GM12878 (cell line): ENCODE measurements at regions not wholly inside any gene's neighbourhood (a gene's known extent, or its start where the extent isn't known, plus 50 kb on each side); places are given as distances from the start of the nearest gene placed in this dataset.

Source experiments
- ATAC-seq: fragments of 200-7000 bp; cut with Tn5 transposase; 3 replicates; pipeline ENCODE4 v1.9.1; 2020; ENCODE audit warnings: mild to moderate bottlenecking, moderate library complexity
- BruUV-seq: library from RNA; stranded (reverse); fragments of 400-500 nt; replicated peaks from 2 replicates; lab custom pipeline; 2021; lab: Mats Ljungman, UMichigan
- CTCF ChIA-PET: fragments of 300-600 bp; sonication (Branson Sonifier 250); formaldehyde crosslinking; extraction: SDS; loops from one replicate; lab custom pipeline; 2021; ENCODE audit warnings: inconsistent platforms; lab: Yijun Ruan, JAX
- POLR2A ChIA-PET: fragments of 350-600 bp; formaldehyde crosslinking; extraction: SDS; loops from one replicate; lab custom pipeline; 2021; ENCODE audit warnings: inconsistent platforms; lab: Charles Lee
- RAD21 ChIA-PET: fragments of 300-600 bp; sonication (Branson Sonifier 250); formaldehyde crosslinking; loops from one replicate; lab custom pipeline; 2023; ENCODE audit warnings: antibody characterized with exemption; ENCODE audit not compliant: unreplicated experiment; lab: Charles Lee
- SMC1A ChIA-PET: fragments of 300-600 bp; sonication (Branson Sonifier 250); formaldehyde crosslinking; loops from one replicate; lab custom pipeline; 2023; ENCODE audit not compliant: unreplicated experiment, uncharacterized antibody; lab: Charles Lee
- DNase-seq: peaks from one replicate; pipeline ENCODE4 v3.0.0-alpha.2; 2011; ENCODE audit warnings: low read depth, low spot score
- FAIRE-seq: peaks from 3 replicates; lab custom pipeline; 2011; peaks lifted over from hg19 to GRCh38; lab: Jason Lieb, UNC
- H2AFZ ChIP-seq: 2 replicates; pipeline ENCODE4 v1.6.0; 2011; ENCODE audit warnings: low read depth, low read length, control low read depth; ENCODE audit not compliant: control insufficient read depth
- H3K27ac ChIP-seq: 2 replicates; pipeline ENCODE4 v1.5.1; 2011; ENCODE audit warnings: control low read depth; ENCODE audit not compliant: control insufficient read depth, insufficient read depth
- H3K27me3 ChIP-seq, 2 experiments: replicated peaks in 1 of 2; 2 replicates each; pipeline versions ENCODE4 v1.6.0 to v1.6.1; 2011; ENCODE audit warnings: low read length in 1 of 2; ENCODE audit not compliant: control insufficient read depth in 2 of 2, insufficient read depth in 2 of 2
- H3K36me3 ChIP-seq, 2 experiments: 2 replicates each; pipeline ENCODE4 v1.5.1; 2011; ENCODE audit warnings: low read length in 1 of 2; ENCODE audit not compliant: control insufficient read depth in 2 of 2, insufficient read depth in 2 of 2
- H3K4me1 ChIP-seq: 2 replicates; pipeline ENCODE4 v1.6.1; 2011; ENCODE audit warnings: mild to moderate bottlenecking, low read length, moderate library complexity, mixed read lengths; ENCODE audit not compliant: control insufficient read depth, insufficient read depth
- H3K4me2 ChIP-seq: 2 replicates; pipeline ENCODE4 v1.6.0; 2011; ENCODE audit warnings: control low read depth; ENCODE audit not compliant: control insufficient read depth, insufficient read depth
- H3K4me3 ChIP-seq: fragments of 200-600 bp; sonication (generic); 2 replicates; pipeline ENCODE4 v1.5.1; 2016
- H3K79me2 ChIP-seq: 2 replicates; pipeline ENCODE4 v1.6.0; 2011; ENCODE audit warnings: low read length; ENCODE audit not compliant: control insufficient read depth, insufficient read depth
- H3K9ac ChIP-seq: 2 replicates; pipeline ENCODE4 v1.8.0; 2011; ENCODE audit warnings: low read length, control low read depth, mixed read lengths; ENCODE audit not compliant: control insufficient read depth, insufficient read depth
- H3K9me3 ChIP-seq: replicated peaks from 3 replicates; pipeline ENCODE4 v1.5.1; 2011; ENCODE audit warnings: mild to moderate bottlenecking, low read length; ENCODE audit not compliant: control insufficient read depth, insufficient read depth
- H4K20me1 ChIP-seq: 2 replicates; pipeline ENCODE4 v1.6.0; 2011; ENCODE audit not compliant: control insufficient read depth, insufficient read depth
- CREM ChIP-seq: IDR thresholded peaks from 2 replicates; pipeline ENCODE4 v1.6.1; 2014; ENCODE audit warnings: antibody characterized with exemption, low read depth
- EP300 ChIP-seq, 2 experiments: fragments of 150-350 bp in 1 of 2; IDR thresholded peaks; 2 replicates each; pipeline ENCODE4 v1.6.1; 2011 to 2012; ENCODE audit warnings: low read depth in 2 of 2, low read length in 2 of 2, borderline replicate concordance in 1 of 2, improper control_type of control experiment in 1 of 2, inconsistent platforms in 1 of 2; ENCODE audit not compliant: control insufficient read depth in 1 of 2
- ESRRA ChIP-seq: IDR thresholded peaks from 2 replicates; pipeline ENCODE4 v1.6.1; 2012; ENCODE audit warnings: mild to moderate bottlenecking, low read length, improper control_type of control experiment
- EZH2 ChIP-seq: IDR thresholded peaks from 2 replicates; pipeline ENCODE4 v1.6.1; 2012; ENCODE audit warnings: low read depth, mild to moderate bottlenecking, control low read depth, inconsistent platforms, low read length, borderline replicate concordance; ENCODE audit not compliant: control insufficient read depth
- HCFC1 ChIP-seq: fragments of 150-350 bp; IDR thresholded peaks from 2 replicates; pipeline ENCODE4 v1.6.1; 2014; ENCODE audit warnings: low read length
- HDGF ChIP-seq: fragments of 450-650 bp; IDR thresholded peaks from 2 replicates; pipeline ENCODE4 v1.6.1; 2016; ENCODE audit warnings: antibody characterized with exemption
- JUND ChIP-seq: IDR thresholded peaks from 2 replicates; pipeline ENCODE4 v1.6.1; 2012; ENCODE audit warnings: low read depth, mild to moderate bottlenecking, low read length, improper control_type of control experiment, moderate library complexity
- KLF5 ChIP-seq: fragments of 450-650 bp; IDR thresholded peaks from 2 replicates; pipeline ENCODE4 v1.6.1; 2014; ENCODE audit warnings: mild to moderate bottlenecking; ENCODE audit not compliant: partially characterized antibody
- MTA3 ChIP-seq: IDR thresholded peaks from 2 replicates; pipeline ENCODE4 v1.6.1; 2012; ENCODE audit warnings: low read length, inconsistent platforms, borderline replicate concordance
- NFXL1 ChIP-seq: fragments of 450-650 bp; IDR thresholded peaks from 2 replicates; pipeline ENCODE4 v1.6.1; 2017; ENCODE audit warnings: antibody characterized with exemption, mild to moderate bottlenecking, borderline replicate concordance
- NRF1 ChIP-seq: conservative IDR thresholded peaks from 2 replicates; pipeline ENCODE4 v1.6.1; 2011; ENCODE audit warnings: mild to moderate bottlenecking, low read depth, low read length, improper control_type of control experiment
- PAX5 ChIP-seq: IDR thresholded peaks from 2 replicates; pipeline ENCODE4 v1.6.1; 2011; ENCODE audit warnings: low read depth, low read length, borderline replicate concordance
- SIN3A ChIP-seq: IDR thresholded peaks from 2 replicates; pipeline ENCODE4 v1.6.1; 2012; ENCODE audit warnings: low read depth, low read length, improper control_type of control experiment
- STAT1 ChIP-seq: fragments of 450-650 bp; conservative IDR thresholded peaks from 2 replicates; pipeline ENCODE4 v1.6.1; 2014; ENCODE audit warnings: antibody characterized with exemption, mild to moderate bottlenecking
- WRNIP1 ChIP-seq: IDR thresholded peaks from 2 replicates; pipeline ENCODE4 v1.6.1; 2011; ENCODE audit warnings: low read depth, low read length, improper control_type of control experiment, borderline replicate concordance
- YBX1 ChIP-seq: fragments of 450-650 bp; IDR thresholded peaks from 2 replicates; pipeline ENCODE4 v1.6.1; 2016; ENCODE audit warnings: antibody characterized with exemption
- ZNF24 ChIP-seq: fragments of 450-650 bp; IDR thresholded peaks from 2 replicates; pipeline ENCODE4 v1.6.1; 2017; ENCODE audit warnings: antibody characterized with exemption, mild to moderate bottlenecking
- WGBS: methylation state at CpG from one replicate; pipeline ENCODE4 v1.1.6; 2016; ENCODE audit warnings: low lambda C conversion rate; ENCODE audit not compliant: insufficient replicate concordance, insufficient coverage; ENCODE audit errors: missing lambda C conversion rate; 5-methylcytosine and 5-hydroxymethylcytosine counted together
- in situ Hi-C: fragments of 300-500 bp; cut with MboI; formaldehyde crosslinking; loops from 9 replicates; pipeline ENCODE4 v1.14.3; 2018; ENCODE audit warnings: mixed read lengths
- intact Hi-C: fragments of 100-400 bp; cut with micrococcal nuclease; formaldehyde crosslinking; loops from one replicate; pipeline ENCODE4 v1.14.2; 2022; ENCODE audit not compliant: unreplicated experiment
- TF ChIP-seq, protein P1 (sequence below): fragments of 450-650 bp; IDR thresholded peaks from 2 replicates; pipeline ENCODE4 v1.6.1; 2017; ENCODE audit warnings: low read depth, mild to moderate bottlenecking, moderate library complexity
- TF ChIP-seq, protein P2 (sequence below): fragments of 450-650 bp; IDR thresholded peaks from 2 replicates; pipeline ENCODE4 v1.6.1; 2018; ENCODE audit warnings: mild to moderate bottlenecking, low read depth, moderate library complexity; ENCODE audit not compliant: partially characterized antibody
- TF ChIP-seq, protein P3 (sequence below): IDR thresholded peaks from 2 replicates; pipeline ENCODE4 v1.6.1; 2012; ENCODE audit warnings: low read depth, low read length, improper control_type of control experiment

DNA sequence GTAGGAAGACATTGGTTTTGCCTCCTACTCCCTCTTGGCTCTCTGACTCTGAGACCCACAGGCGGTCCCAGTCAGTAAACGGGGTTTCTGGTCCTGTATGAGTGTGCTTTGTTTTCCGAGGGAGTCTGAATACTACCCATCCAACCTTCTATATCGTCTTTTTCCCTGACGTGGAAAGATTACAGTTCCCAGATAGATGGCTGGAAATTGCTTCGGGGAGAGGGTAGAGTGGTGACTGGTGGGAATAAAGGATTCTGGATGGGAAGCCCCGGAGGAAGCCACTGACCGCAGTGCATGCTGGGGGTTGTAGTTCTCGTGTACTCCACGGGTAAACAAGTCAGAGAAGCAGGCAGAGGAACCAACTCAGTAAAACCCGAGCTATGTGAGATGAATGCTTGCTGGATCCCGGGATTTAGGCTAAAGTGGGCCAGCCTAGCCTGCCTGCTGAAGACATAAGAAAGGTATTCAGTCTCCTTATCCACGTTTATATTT, 66.2 kb upstream of the IRF2BP2 start:
- intact Hi-C loops (loop anchor here (5.0 kb wide), 1 partner anchor 64 kb away; the partner anchor contains the start of gene IRF2BP2), in situ Hi-C loops (no loop called here)
- Histone ChIP-seq H3K4me2 (peak overlapping the region; percentile 81), H3K79me2 (no peaks in the 10 kb centered on the region), H3K4me1 (peaks cover 13% of the 10 kb centered on the region), H2AFZ (peak overlapping the region; percentile 96), H3K36me3 (no peaks in the 10 kb centered on the region), H3K9me3 (no peaks in the 10 kb centered on the region; the same call in 2 of the 3 replicates), H3K27ac (peak overlapping the region; percentile 33), H3K9ac (peak overlapping the region; percentile 44), H4K20me1 (no peaks in the 10 kb centered on the region), H3K4me3 (peak overlapping the region; percentile 44), H3K27me3 (no peaks in the 10 kb centered on the region)
- RAD21 ChIA-PET: interaction anchor here (1.0 to 1.9 kb wide), 3 partner anchors 48 to 65 kb away, joined by 3 to 7 read pairs (median 3); no protein-coding TSS in a partner anchor
- DNase-seq (no peak), ATAC-seq (peak; percentile 94), FAIRE-seq (peak; percentile 65)
- POLR2A ChIA-PET: no interaction called here
- CTCF ChIA-PET: interaction anchor here (1.0 kb wide), 1 partner anchor 17 kb away, joined by 3 read pairs; no protein-coding TSS in a partner anchor
- SMC1A ChIA-PET: interaction anchor here (1.4 to 1.8 kb wide), 2 partner anchors 19 to 63 kb away, joined by 4 read pairs; no protein-coding TSS in a partner anchor
- 4% methylated on average over 13 of the region's 13 CpGs for WGBS
- BruUV-seq: no TSS peak
- TF ChIP-seq ZNF24 (no peak), HDGF (no peak), NRF1 (no peak), NFXL1 (no peak), HCFC1 (peak; percentile 84), PAX5 (no peak), CREM (no peak), SIN3A (no peak), YBX1 (no peak), EZH2 (no peak), JUND (no peak), KLF5 (no peak), ESRRA (no peak), EP300 (IDR thresholded peaks at IDR 0.05; ENCODE audit: borderline replicate concordance in 1 of 2, control insufficient read depth in 1 of 2, low read depth in 2 of 2, low read length in 2 of 2) (no peak), WRNIP1 (no peak), MTA3 (no peak), STAT1 (0 out of 2 replicates have a peak, but pooled peaks have one; percentile 63)
- TF ChIP-seq, protein P1, sequence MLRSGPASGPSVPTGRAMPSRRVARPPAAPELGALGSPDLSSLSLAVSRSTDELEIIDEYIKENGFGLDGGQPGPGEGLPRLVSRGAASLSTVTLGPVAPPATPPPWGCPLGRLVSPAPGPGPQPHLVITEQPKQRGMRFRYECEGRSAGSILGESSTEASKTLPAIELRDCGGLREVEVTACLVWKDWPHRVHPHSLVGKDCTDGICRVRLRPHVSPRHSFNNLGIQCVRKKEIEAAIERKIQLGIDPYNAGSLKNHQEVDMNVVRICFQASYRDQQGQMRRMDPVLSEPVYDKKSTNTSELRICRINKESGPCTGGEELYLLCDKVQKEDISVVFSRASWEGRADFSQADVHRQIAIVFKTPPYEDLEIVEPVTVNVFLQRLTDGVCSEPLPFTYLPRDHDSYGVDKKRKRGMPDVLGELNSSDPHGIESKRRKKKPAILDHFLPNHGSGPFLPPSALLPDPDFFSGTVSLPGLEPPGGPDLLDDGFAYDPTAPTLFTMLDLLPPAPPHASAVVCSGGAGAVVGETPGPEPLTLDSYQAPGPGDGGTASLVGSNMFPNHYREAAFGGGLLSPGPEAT: peak; percentile 75
- TF ChIP-seq, protein P2, sequence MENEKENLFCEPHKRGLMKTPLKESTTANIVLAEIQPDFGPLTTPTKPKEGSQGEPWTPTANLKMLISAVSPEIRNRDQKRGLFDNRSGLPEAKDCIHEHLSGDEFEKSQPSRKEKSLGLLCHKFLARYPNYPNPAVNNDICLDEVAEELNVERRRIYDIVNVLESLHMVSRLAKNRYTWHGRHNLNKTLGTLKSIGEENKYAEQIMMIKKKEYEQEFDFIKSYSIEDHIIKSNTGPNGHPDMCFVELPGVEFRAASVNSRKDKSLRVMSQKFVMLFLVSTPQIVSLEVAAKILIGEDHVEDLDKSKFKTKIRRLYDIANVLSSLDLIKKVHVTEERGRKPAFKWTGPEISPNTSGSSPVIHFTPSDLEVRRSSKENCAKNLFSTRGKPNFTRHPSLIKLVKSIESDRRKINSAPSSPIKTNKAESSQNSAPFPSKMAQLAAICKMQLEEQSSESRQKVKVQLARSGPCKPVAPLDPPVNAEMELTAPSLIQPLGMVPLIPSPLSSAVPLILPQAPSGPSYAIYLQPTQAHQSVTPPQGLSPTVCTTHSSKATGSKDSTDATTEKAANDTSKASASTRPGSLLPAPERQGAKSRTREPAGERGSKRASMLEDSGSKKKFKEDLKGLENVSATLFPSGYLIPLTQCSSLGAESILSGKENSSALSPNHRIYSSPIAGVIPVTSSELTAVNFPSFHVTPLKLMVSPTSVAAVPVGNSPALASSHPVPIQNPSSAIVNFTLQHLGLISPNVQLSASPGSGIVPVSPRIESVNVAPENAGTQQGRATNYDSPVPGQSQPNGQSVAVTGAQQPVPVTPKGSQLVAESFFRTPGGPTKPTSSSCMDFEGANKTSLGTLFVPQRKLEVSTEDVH: no peak
- TF ChIP-seq, protein P3, sequence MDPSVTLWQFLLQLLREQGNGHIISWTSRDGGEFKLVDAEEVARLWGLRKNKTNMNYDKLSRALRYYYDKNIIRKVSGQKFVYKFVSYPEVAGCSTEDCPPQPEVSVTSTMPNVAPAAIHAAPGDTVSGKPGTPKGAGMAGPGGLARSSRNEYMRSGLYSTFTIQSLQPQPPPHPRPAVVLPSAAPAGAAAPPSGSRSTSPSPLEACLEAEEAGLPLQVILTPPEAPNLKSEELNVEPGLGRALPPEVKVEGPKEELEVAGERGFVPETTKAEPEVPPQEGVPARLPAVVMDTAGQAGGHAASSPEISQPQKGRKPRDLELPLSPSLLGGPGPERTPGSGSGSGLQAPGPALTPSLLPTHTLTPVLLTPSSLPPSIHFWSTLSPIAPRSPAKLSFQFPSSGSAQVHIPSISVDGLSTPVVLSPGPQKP: no peak
